ENCODE measurements at regions not wholly inside any gene's neighbourhood (a gene's known extent, or its start where the extent isn't known, plus 50 kb on each side); places are given as distances from the start of the nearest gene placed in this dataset.

GRCh38 chr2:107380912-107381311 lies 445.8 kb upstream of the RGPD4 start:
- Histone ChIP-seq H3K36me3 (replicated peaks; ENCODE audit: insufficient read depth, low read depth) (no peaks in the 10 kb centered on the region), H3K9me2 (replicated peaks; ENCODE audit: insufficient read depth) (no peaks in the 10 kb centered on the region), H2AFZ (no peak overlapping the region), H3K9me3 (ENCODE audit: low read depth) (no peaks in the 10 kb centered on the region), H3K4me1 (ENCODE audit: insufficient read depth) (no peaks in the 10 kb centered on the region), H3K79me2 (no peaks in the 10 kb centered on the region), H3K4me3 (no peak overlapping the region), H3K4me2 (no peak overlapping the region), H3K27ac (no peak overlapping the region), H3K27me3 (no peaks in the 10 kb centered on the region), H4K20me1 (ENCODE audit: insufficient read depth, poor library complexity, severe bottlenecking) (no peaks in the 10 kb centered on the region)
- no peak for DNase-seq (ENCODE audit: low spot score)
- WGBS (ENCODE audit: low lambda C conversion rate, missing lambda C conversion rate), result 89% methylated on average over 2 of the region's 2 CpGs
- TF ChIP-seq EZH2 (IDR thresholded peaks at IDR 0.05; ENCODE audit: borderline replicate concordance) (no peak), EZH2phosphoT487 (IDR thresholded peaks at IDR 0.05; ENCODE audit: low read depth, severe bottlenecking, unreplicated experiment) (no peak)
- TF ChIP-seq, protein P1, sequence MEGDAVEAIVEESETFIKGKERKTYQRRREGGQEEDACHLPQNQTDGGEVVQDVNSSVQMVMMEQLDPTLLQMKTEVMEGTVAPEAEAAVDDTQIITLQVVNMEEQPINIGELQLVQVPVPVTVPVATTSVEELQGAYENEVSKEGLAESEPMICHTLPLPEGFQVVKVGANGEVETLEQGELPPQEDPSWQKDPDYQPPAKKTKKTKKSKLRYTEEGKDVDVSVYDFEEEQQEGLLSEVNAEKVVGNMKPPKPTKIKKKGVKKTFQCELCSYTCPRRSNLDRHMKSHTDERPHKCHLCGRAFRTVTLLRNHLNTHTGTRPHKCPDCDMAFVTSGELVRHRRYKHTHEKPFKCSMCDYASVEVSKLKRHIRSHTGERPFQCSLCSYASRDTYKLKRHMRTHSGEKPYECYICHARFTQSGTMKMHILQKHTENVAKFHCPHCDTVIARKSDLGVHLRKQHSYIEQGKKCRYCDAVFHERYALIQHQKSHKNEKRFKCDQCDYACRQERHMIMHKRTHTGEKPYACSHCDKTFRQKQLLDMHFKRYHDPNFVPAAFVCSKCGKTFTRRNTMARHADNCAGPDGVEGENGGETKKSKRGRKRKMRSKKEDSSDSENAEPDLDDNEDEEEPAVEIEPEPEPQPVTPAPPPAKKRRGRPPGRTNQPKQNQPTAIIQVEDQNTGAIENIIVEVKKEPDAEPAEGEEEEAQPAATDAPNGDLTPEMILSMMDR (IDR thresholded peaks at IDR 0.05; ENCODE audit: poor library complexity), result no peak

DNA sequence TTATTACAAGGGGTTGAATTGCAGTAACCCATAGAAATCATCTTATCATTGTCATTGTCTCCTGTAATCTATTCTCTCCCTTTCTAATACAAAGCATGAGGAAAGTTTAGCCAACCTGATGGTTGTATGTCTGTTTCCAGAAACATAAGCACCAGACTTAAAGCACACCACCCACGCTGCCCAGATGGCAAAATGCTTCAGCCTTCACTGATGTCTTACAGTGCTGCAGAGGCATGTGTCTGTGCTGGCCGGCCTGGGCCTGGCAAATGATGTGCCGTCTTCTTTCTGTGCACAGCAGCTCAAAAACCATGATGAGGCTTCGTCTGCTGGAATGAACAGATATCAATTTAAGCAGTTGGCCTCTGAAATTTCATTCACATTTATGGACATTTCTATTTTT lies 443.0 kb upstream of the RGPD4 start:
- Histone ChIP-seq H3K27me3 (no peaks in the 10 kb centered on the region), H3K9me2 (replicated peaks; ENCODE audit: insufficient read depth) (no peaks in the 10 kb centered on the region), H3K27ac (no peak overlapping the region), H3K9me3 (ENCODE audit: low read depth) (no peaks in the 10 kb centered on the region), H3K4me1 (ENCODE audit: insufficient read depth) (no peaks in the 10 kb centered on the region), H3K4me3 (no peak overlapping the region), H3K4me2 (no peak overlapping the region), H2AFZ (no peak overlapping the region), H3K79me2 (no peaks in the 10 kb centered on the region), H4K20me1 (ENCODE audit: insufficient read depth, poor library complexity, severe bottlenecking) (no peaks in the 10 kb centered on the region), H3K36me3 (replicated peaks; ENCODE audit: insufficient read depth, low read depth) (no peaks in the 10 kb centered on the region)
- 93% methylated on average over 4 of the region's 4 CpGs for WGBS (ENCODE audit: low lambda C conversion rate, missing lambda C conversion rate)
- no peak for TF ChIP-seq EZH2phosphoT487 (IDR thresholded peaks at IDR 0.05; ENCODE audit: low read depth, severe bottlenecking, unreplicated experiment)
- TF ChIP-seq EZH2 (IDR thresholded peaks at IDR 0.05; ENCODE audit: borderline replicate concordance), result no peak
- TF ChIP-seq, protein P1 (IDR thresholded peaks at IDR 0.05; ENCODE audit: poor library complexity), result no peak
- no peak for DNase-seq (ENCODE audit: low spot score)

GRCh38 chr2:107384422-107384821 lies 442.3 kb upstream of the RGPD4 start:
- H3K27ac ChIP-seq, result no peak overlapping the region
- no peak overlapping the region for H3K4me2 ChIP-seq
- TF ChIP-seq, protein P1 (IDR thresholded peaks at IDR 0.05; ENCODE audit: poor library complexity), result no peak
- TF ChIP-seq EZH2phosphoT487 (IDR thresholded peaks at IDR 0.05; ENCODE audit: low read depth, severe bottlenecking, unreplicated experiment), result no peak
- TF ChIP-seq EZH2 (IDR thresholded peaks at IDR 0.05; ENCODE audit: borderline replicate concordance), result no peak
- no peak for DNase-seq (ENCODE audit: low spot score)
- H3K4me1 ChIP-seq (ENCODE audit: insufficient read depth), result no peaks in the 10 kb centered on the region
- no peak overlapping the region for H3K4me3 ChIP-seq
- H3K27me3 ChIP-seq, result no peaks in the 10 kb centered on the region
- H3K36me3 ChIP-seq (replicated peaks; ENCODE audit: insufficient read depth, low read depth), result no peaks in the 10 kb centered on the region
- WGBS (ENCODE audit: low lambda C conversion rate, missing lambda C conversion rate), result 63% methylated on average over 2 of the region's 2 CpGs
- no peaks in the 10 kb centered on the region for H3K79me2 ChIP-seq
- H4K20me1 ChIP-seq (ENCODE audit: insufficient read depth, poor library complexity, severe bottlenecking), result no peaks in the 10 kb centered on the region
- no peaks in the 10 kb centered on the region for H3K9me3 ChIP-seq (ENCODE audit: low read depth)
- H3K9me2 ChIP-seq (replicated peaks; ENCODE audit: insufficient read depth), result no peaks in the 10 kb centered on the region
- no peak overlapping the region for H2AFZ ChIP-seq

GRCh38 chr2:107385921-107386320 lies 440.8 kb upstream of the RGPD4 start:
- Histone ChIP-seq H2AFZ (no peak overlapping the region), H3K9me2 (replicated peaks; ENCODE audit: insufficient read depth) (no peaks in the 10 kb centered on the region), H3K27ac (no peak overlapping the region), H4K20me1 (ENCODE audit: insufficient read depth, poor library complexity, severe bottlenecking) (no peaks in the 10 kb centered on the region), H3K36me3 (replicated peaks; ENCODE audit: insufficient read depth, low read depth) (no peaks in the 10 kb centered on the region), H3K4me3 (no peak overlapping the region), H3K27me3 (no peaks in the 10 kb centered on the region), H3K4me2 (no peak overlapping the region), H3K9me3 (ENCODE audit: low read depth) (no peaks in the 10 kb centered on the region), H3K79me2 (no peaks in the 10 kb centered on the region), H3K4me1 (ENCODE audit: insufficient read depth) (no peaks in the 10 kb centered on the region)
- 84% methylated on average over 1 of the region's 1 CpG for WGBS (ENCODE audit: low lambda C conversion rate, missing lambda C conversion rate)
- no peak for DNase-seq (ENCODE audit: low spot score)
- TF ChIP-seq EZH2phosphoT487 (IDR thresholded peaks at IDR 0.05; ENCODE audit: low read depth, severe bottlenecking, unreplicated experiment), result no peak

Measured in hepatocyte (in vitro differentiated cells).